Inferior parietal cortex (tissue), 1 donor: ENCODE measurements at regions not wholly inside any gene's neighbourhood (a gene's known extent, or its start where the extent isn't known, plus 50 kb on each side); places are given as distances from the start of the nearest gene placed in this dataset.

Experiments
- DNase-seq: peaks from one replicate; pipeline ENCODE4 v3.0.0-alpha.2; 2016; ENCODE audit errors: extremely low spot score

DNA sequence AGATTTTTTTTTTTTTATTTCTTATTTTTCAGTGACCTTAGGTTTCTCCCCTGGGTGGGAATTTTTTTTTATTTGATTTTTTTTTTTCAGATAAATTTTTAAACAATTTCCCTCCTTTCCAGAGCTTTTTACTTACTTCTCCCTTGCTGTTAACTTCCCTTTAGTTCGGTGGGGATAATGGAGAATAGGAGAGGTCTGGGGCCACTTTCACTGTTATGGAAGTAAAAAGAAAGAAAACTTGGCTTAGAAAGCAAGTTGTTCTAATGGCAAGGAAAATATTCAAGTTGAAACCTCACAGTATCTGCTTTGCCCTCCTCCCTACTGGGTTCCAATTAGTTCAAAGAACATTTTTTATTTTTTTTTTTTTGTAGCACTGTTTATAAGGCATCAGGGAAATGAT, 537.1 kb upstream of the NXPH2 start:
- DNase-seq, result no peak

DNA sequence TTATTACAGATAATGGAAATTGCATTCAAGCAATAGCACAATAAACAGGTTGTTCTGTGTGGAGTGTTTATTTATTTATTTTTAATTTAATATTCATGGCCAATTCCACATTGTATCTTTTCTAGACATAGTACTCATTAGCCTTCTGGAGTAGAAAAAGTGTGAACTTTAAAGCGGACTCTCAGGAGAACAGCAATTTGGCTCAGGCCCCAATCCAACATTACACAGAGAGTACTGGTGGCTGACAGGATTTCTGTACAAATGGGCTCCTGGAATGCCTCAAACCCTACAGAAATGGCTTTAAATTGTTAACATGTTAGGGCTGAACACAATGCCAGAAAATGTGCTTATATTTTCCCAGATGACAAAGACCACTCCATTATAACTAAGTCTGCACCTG, 533.9 kb upstream of the NXPH2 start:
- no peak for DNase-seq

DNA sequence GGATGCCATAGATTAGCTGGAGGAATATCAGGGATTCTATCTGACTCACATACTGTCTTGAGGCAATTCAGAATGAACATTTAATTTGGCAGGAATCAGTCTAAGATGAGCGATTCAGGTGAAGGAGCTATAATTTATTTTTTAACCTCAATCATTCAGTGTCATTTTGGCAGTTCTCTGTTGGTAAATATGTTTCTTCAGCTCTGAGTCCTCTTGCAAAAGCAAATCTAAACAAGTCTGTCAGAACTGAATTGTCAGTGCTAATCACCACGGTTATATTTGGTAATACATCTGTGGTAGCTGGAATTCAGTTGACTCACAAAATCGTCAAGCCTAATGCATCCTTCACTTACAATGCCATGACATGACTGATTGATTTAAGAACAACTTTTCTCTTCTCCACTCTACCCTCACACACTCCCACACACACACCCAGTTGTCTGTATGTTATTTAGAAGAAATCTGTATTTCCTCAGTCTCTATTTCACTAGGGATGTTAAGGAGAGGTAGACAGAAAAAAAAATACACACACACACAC, 516.6 kb upstream of the NXPH2 start:
- no peak for DNase-seq

DNA sequence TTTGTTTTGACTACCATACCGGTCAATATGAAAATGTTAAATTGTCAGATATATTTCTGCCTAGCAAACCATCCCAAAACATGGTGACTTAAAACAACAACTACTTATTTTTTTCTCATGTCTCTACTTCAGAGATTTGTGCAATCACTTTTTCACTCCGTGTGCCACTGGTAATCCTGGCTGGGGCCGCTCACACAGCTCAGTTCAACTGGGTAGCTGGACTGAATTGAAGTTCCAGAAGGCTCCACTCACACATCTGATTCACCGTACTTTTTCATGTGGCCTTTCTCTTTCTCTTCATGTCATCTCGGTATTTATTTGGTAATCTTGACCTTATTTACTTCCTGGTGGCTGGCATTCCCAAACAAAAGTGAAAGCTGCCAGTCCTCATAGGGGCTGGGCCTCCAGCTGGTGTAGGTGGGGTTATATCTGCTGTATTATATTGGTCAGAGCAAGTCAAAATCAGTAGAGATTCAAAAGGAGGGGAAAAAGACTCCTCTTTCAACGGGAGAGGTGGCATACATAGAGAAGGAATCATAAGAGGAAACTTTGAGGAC, 513.9 kb upstream of the NXPH2 start:
- no peak for DNase-seq

DNA sequence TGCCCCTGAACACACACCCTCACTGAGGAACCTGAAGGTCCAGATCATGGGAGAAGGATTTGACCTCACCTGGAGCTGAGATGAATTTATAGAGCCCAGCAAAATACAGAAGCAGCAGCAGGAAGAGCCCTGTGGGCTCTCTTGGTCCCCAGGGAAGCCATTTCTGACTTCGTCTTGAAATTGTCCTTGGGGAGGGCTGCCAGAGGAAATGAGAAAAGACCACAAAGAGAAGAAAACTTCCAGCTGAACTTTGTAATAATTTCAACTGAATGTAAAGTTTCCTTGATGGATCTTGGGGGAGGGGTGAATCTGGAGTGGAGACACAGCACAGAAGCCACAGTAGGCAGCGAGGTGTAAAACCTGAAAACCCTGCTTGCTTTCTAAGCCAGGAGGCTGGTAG, 500.9 kb upstream of the NXPH2 start:
- DNase-seq, result no peak

DNA sequence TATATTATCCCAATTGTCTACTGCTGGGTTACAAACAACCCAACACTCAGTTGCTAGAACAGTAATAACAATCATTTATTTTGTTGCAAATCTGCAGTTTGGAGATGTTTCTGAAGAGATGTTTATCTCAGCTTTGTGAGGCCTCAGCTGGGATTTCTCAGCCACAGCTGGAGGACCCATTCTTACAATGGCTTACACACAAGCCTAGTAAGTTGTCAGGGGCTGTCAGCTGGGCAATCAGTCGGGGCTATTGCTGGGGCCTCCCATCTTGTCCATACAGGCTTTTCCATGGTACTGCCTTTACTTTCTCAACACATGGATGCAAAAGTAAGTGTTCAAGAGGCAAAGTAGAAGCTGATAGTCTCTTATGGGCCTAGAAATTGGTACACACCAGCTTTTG, 491.7 kb upstream of the NXPH2 start:
- DNase-seq, result no peak

DNA sequence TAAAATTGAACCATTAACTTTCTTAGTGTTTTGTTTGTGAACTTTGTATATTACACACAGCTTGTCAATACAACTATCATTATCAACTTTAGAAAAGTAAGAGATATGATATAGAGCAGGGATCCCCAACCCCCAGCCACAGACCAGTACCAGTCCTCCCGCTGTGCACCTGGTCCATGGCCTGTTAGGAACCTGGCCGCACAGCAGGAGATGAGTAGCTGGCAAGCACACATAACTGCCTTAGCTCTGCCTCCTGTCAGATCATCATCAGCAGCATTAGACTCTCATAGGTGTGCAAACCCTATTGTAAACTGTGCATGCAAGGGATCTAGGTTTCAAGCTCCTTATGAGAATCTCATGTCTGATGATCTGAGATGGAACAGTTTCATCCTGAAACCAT, 491.0 kb upstream of the NXPH2 start:
- no peak for DNase-seq

DNA sequence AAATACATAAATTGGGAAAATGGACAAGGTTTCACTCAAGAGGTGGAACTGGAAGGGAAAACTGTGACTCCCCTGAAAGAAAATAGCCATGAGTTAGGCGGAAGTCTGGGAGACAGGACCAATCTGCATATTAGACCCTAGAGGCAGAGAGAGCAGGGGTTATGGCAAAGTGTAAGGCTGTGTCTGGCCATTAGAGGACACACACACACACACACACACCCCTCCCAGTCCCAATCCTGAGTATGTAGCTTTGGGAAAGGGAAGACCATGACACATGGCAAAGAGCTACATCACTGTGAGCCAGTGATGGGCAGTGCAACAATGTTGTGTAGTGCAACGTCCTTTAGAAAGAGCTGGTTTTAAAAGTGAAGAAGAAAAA, 479.9 kb upstream of the NXPH2 start:
- no peak for DNase-seq

DNA sequence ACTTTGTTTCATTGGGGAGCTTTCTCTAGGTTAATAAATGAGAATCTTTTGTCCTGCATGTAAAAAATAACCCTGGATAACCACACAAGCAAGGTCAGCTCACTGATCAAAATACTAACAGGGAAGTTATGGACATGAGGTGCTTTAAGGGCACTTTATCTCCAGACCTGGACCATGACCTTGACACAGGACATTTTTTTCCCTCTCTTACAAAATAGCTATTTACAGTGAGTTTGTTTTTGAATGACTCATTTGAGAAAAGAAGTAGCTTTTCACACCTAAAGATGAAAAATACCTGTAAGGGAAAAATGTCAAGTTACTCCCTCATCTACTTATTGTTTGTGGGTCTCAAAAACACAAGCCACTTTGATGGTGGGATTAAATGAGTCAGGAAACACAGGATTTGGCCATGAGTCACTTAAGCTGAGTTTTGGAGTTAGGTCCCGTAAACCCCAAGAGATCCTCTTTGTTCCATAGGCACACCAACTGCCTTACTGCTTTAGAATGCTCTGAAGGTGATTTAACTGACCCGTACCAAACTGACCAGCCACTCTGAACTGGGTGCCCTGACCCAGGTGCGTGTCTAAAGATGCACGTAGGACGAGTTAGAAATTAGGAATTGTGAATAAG, 479.3 kb upstream of the NXPH2 start:
- DNase-seq, result no peak

DNA sequence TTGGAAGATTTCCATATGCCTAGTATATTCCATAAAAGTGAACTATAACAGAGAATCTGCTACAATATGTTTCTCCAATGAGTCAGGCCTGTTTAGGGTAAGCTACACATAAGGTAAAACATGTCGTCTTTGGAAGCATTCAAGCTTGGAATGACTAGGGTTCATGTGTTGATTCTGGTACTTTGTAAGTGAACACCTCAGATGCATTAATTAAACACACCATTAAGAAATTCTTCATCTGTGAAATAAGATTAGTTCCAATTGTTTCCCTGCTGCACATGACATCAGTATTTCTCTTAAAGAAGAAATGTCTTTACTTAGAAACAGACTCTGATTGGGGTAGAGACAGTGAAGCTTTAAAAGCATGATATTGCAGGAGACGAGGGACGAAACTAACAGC, 461.1 kb upstream of the NXPH2 start:
- no peak for DNase-seq

DNA sequence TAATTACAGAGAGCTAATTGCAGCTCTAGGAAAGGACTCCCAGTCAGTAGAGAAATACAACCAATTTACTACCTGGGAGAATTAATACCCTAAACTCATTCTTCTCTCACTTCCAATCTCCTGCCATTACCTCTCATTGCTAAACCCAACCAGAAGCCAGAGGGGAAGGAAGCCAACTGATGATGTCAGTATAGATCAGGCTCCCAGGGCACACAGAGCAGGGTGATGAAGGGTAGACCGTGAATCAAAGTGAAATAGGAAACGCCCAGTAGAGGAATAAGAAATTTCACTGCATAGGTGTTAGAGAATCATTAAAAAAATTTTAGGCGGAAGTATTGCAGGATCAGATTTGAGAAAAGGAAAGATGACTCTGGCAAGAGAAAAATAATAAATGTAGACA, 456.8 kb upstream of the NXPH2 start:
- DNase-seq, result no peak

DNA sequence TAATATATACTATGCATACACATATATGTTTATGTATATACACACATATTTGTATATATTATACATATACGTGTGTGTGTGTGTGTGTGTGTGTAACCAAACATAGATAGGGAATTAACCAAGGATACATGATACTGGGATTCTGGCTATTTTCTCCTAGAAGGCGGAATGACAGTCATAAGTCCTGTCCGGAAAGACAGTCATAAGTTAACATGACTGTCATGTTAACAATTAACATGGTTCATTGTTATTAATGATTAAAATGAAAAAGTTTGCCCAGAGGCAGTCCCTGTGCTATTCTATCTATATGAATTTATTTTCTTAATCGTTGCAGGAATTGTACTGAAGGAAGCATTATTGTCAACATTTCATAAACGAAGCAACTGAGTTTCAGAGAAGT, 450.7 kb upstream of the NXPH2 start:
- no peak for DNase-seq

DNA sequence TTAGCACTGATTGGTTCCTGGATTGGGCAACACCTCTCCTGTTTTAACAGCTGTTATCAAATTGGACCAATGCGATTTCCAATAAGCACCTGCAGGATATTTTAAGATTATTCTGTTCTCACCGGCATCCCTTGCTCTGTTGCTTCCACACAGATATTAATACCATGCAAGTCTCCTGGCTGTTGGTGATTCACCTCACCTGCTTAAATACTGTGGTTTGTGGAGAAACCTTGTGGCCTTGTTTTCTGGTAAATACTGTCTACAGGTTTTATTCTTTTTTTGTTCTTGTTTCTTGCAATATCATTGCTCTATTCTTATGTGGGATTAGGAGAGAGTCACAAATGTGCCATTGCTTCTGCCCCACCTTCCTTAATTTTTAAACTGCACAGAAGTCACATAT, 448.1 kb upstream of the NXPH2 start:
- no peak for DNase-seq

DNA sequence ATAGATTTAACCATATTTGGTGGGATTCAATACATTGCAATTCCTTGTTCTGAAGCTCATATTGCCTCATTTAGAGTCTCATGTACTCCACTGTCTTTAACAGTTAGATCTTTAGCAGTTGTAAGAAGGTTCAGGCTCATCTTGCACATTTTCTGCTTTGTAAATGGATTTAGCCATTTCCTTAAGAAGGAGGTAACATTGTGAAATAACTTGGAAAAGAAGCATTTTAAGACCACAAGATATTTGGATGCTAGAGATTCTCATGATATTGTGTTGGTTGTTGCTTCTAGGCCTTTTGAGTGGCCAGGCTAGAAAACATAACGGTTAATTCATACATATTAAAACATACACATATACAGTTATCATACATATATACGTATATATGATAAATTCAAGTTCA, 445.8 kb upstream of the NXPH2 start:
- DNase-seq, result no peak

DNA sequence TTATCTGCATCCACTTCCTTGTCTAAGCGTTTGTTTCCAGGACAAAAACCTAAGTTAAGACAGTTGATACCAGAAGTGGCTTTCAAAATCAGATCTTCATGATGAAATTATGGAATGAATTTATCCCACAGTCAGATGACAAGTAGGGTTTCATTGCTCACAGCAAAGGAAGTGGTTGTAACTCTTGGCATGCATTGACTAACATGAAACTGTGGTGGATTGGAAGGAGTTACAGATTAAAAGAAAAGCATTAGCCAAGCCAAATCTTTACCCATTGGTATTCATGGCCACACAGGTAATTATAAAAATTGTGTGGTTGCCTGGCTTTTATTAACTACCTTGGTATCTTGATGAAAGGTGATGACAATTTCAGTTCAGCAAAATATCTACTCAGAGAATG, 438.0 kb upstream of the NXPH2 start:
- peak; percentile 21 for DNase-seq

DNA sequence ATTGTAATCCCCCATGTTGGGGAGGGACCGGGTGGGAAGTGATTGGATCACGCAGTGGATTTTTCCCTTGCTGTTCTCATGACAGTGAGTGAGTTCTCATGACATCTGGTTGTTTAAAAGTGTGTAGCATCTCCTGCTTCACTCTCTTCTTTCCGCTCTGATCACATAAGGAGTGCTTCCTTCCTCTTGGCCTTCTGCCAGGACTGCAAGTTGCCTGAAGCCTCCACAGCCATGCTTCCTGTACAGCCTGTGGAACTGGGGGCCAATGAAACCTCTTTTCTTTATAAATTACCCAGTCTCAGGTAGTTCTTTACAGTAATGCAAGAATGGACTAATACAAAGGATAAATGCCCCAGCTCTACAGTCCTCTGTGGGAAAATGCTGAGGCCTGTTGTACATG, 437.5 kb upstream of the NXPH2 start:
- no peak for DNase-seq

DNA sequence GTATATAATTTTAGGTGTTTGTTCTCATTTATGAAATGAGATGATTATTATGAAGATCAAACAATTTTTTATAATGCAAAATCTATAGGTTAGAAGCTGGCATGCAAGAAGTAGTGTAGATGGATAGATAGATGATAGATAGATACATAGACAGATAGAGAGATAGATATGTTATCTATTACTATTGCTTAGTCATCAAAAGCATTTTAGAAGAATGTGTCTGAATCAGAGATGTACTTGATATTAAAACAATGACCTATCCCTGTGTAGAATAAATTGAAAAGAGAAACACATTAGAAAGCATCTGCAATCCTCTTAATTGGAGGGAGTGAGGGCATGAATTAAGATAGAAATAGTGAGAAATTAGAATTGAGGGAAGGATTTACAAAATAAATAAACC, 436.2 kb upstream of the NXPH2 start:
- no peak for DNase-seq

DNA sequence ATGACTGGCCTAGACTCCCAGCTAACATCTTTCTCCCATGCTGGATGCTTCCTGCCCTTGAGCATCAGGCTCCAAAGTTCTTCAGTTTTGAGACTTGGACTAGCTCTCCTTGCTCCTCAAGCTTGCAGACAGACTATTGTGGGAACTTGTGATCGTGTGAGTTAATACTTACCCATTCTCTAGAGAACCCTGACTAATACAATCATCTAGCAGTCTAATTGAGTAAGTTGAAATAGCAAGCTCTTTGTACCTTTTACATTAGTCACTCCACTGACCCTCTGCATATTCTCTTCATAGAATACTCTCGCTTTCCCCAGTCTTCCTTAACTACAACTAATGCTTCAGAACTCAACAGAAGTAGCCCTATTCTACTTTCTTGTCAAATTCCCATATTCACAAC, 434.6 kb upstream of the NXPH2 start:
- no peak for DNase-seq

DNA sequence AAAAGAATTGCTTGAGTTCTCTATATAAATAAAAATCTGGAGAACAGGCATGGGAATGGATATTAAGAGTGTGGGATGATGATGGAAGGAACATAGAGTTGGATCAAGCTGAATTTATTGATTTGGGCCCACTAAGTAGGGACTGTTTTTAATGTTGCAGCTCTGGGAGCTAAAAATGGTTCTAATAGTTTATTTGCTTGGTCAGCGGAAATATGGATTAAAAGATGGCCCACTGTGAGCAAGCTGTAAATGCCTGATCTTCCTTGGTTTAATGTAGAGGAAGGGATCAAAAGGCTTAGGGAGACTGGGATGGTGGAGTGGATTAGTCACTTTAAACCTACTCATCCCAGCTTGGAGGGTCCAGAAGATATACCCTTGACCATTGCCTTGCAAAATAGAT, 429.4 kb upstream of the NXPH2 start:
- no peak for DNase-seq

DNA sequence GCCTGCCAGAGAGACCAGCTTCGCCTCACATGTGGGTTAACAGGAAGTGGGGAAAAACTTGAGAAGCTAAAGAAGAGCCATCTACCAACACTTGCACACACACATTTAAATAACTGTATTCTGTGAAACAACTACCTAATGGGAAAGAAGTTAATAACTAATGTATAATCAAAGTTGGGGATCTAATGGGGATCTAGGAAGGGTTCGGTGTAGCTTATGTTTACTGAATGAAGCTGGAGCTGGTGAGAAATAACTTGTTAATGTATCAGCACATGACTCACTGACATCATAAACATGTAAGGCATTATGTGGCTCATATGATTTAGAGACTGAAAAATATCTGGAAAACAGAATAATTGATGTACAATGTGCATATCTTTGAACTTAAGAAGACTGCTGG, 421.3 kb upstream of the NXPH2 start:
- no peak for DNase-seq

DNA sequence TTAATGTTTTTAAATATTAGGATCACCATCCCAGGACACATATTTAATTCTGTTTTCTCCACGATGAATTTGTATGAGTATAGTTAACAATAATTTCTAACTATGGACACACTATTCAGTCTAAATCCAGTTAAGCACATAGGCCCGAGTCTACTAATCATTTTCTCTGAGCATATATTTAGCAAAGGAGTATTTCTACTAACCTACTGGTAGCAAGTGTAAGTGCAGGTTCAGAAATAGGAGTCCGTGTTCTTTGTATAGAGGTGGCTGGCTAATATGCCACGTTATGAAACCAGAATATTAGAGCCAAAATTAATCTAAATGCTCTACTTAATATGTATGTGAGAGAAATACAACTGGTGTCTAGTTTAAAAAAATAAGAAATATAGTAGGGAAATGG, 416.6 kb upstream of the NXPH2 start:
- no peak for DNase-seq

DNA sequence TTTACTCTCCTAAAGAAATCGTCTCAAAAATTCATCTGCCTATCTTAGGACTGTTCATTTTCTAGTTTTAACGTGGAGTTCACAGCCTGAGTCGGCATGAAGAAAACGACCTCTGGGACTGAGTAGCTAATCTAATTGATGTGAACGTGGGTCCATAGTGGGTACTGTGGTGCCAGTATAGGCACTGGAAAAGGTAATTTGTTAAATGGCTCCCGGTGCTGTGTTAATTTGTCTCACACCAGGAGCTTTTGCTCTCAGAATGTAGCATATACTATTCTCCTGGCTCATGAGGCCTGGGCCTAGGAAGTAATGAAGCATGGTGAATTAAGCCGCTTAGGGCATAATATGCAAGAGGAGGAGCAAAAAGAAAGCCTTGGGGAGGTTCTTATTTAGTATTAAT, 414.4 kb upstream of the NXPH2 start:
- no peak for DNase-seq

DNA sequence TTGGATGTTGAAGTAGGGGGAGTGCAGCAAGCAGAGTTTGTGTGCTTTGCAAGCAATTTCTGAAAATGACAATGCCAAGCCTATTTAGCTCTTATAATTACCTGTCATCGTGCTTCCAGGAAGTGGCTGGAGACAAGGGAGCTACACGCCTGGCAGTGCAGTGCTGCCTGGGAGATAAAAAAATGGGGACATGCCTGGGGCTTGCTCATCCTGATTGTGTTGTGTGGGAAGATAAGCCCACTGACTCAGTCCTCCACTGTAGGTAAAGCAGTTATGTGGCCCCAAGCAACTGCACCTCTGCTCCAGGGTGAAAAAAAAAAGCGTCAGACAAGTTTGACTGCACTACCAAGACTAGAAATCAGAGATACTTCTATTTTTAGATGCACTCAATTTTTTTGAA, 396.9 kb upstream of the NXPH2 start:
- no peak for DNase-seq

DNA sequence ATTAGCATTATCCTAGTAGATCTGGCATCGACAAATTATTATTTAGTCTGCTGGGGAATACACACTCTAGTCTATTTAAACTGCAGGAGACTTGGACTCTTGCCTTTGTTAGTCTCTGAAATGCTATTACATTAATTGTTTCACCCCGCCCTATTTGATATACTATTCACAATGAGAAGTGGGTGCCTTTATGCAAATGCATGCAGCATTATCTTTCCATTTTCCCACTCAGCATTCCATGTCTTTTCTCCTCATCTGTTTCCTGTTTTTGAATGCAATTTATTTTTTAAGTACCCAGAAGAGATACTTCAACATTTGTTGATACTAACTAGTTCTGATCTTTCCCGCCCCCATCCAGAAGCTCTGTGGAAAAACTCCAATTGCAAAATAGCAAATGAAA, 395.3 kb upstream of the NXPH2 start:
- DNase-seq, result no peak
